Fibroblast of lung (primary cell): ENCODE measurements at regions not wholly inside any gene's neighbourhood (a gene's known extent, or its start where the extent isn't known, plus 50 kb on each side); places are given as distances from the start of the nearest gene placed in this dataset.

Experiments used
- DNase-seq, 2 donors: peaks; one replicate each; pipeline versions ENCODE4 v3.0.0 to v3.0.0-alpha.2; 2010; ENCODE audit warnings: low read depth in 2 of 2
- H2AFZ ChIP-seq: 2 replicates; pipeline ENCODE4 v1.5.1; 2012; ENCODE audit warnings: low read length, control low read depth, inconsistent platforms
- H3K27ac ChIP-seq: 2 replicates; pipeline ENCODE4 v1.5.1; 2011; ENCODE audit warnings: low read length, control low read depth; ENCODE audit not compliant: insufficient read depth
- H3K27me3 ChIP-seq: 2 replicates; pipeline ENCODE4 v1.5.1; 2011; ENCODE audit warnings: mild to moderate bottlenecking, low read length; ENCODE audit not compliant: control insufficient read depth, insufficient read depth
- H3K36me3 ChIP-seq: 2 replicates; pipeline ENCODE4 v1.5.1; 2011; ENCODE audit warnings: low read length; ENCODE audit not compliant: control insufficient read depth, insufficient read depth
- H3K4me1 ChIP-seq: 2 replicates; pipeline ENCODE4 v1.5.1; 2011; ENCODE audit warnings: low read length; ENCODE audit not compliant: control insufficient read depth, insufficient read depth; ENCODE audit errors: extremely low read depth
- H3K4me2 ChIP-seq: 2 replicates; pipeline ENCODE4 v1.5.1; 2011; ENCODE audit warnings: low read length, control low read depth; ENCODE audit not compliant: insufficient read depth; ENCODE audit errors: extremely low read depth
- H3K4me3 ChIP-seq, 4 experiments: fragments of 200-600 bp in 1 of 4; sonication (generic) in 1 of 4; replicated peaks in 1 of 4; 2 replicates each; pipeline ENCODE4 v1.5.1; 2011 to 2016; ENCODE audit warnings: low read length in 4 of 4, low read depth in 3 of 4, mild to moderate bottlenecking in 3 of 4, control low read depth in 2 of 4, inconsistent platforms in 1 of 4, mixed read lengths in 1 of 4; ENCODE audit not compliant: insufficient read depth in 1 of 4; ENCODE audit errors: control extremely low read depth in 1 of 4
- H3K79me2 ChIP-seq: 2 replicates; pipeline ENCODE4 v1.5.1; 2012; ENCODE audit warnings: mild to moderate bottlenecking, low read length, inconsistent platforms; ENCODE audit not compliant: control insufficient read depth, insufficient read depth
- H3K9ac ChIP-seq: 2 replicates; pipeline ENCODE4 v1.5.1; 2011; ENCODE audit warnings: mild to moderate bottlenecking, low read length, control low read depth; ENCODE audit not compliant: insufficient read depth
- H3K9me3 ChIP-seq: 2 replicates; pipeline ENCODE4 v1.5.1; 2012; ENCODE audit warnings: low read depth, low read length; ENCODE audit not compliant: control insufficient read depth, insufficient read depth
- H4K20me1 ChIP-seq: 2 replicates; pipeline ENCODE4 v1.5.1; 2011; ENCODE audit warnings: low read length; ENCODE audit not compliant: control insufficient read depth, insufficient read depth; ENCODE audit errors: extremely low read depth
- EZH2 ChIP-seq: IDR thresholded peaks from 2 replicates; pipeline ENCODE4 v1.5.1; 2012; ENCODE audit warnings: low read length, control low read depth, mild to moderate bottlenecking; ENCODE audit errors: missing control alignments
- TF ChIP-seq, protein P1 (sequence below), 2 donors: IDR thresholded peaks in 1 of 2; conservative IDR thresholded peaks in 1 of 2; 1 replicate in 1 of 2; 2 replicates in 1 of 2; pipeline ENCODE4 v1.5.1; 2011 to 2012; ENCODE audit warnings: low read length in 2 of 2, control low read depth in 1 of 2, inconsistent platforms in 1 of 2, low read depth in 1 of 2, mild to moderate bottlenecking in 1 of 2

DNA sequence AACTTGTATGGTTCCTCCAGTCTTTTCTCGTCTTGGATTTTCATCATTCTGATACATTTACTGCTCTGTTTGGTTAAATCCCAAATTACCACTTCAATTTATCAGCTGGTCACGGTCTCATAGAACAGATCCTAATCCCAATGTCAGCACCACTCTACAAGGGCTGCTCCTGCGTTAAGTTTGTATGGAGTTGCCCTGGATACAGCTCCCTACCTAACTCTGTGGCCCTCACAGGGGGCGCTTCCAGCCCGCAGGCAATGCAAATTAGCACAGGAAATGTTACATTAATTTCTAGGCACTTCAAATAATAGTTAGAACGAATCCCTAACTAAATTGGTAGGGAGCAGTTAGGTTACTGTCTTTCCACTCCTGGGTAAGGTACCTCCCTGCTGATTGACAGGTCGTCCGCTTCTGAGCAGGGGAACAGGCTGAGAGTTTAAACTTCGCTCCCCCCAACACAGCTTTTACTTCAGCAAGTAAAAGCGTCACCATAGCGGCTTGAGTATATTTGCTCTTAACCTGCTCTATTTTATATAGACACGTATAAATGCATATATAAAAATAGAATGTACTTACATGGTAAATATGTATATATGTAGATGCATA is 238.5 kb upstream of the FANCL start:
- Histone ChIP-seq H3K79me2 (no peaks in the 10 kb centered on the region), H3K9ac (no peak overlapping the region), H2AFZ (no peak overlapping the region), H4K20me1 (no peaks in the 10 kb centered on the region), H3K27ac (no peak overlapping the region), H3K9me3 (no peaks in the 10 kb centered on the region), H3K36me3 (no peaks in the 10 kb centered on the region), H3K4me3 (no peak overlapping the region), H3K4me2 (no peak overlapping the region), H3K4me1 (no peaks in the 10 kb centered on the region), H3K27me3 (no peaks in the 10 kb centered on the region)
- TF ChIP-seq, protein P1, sequence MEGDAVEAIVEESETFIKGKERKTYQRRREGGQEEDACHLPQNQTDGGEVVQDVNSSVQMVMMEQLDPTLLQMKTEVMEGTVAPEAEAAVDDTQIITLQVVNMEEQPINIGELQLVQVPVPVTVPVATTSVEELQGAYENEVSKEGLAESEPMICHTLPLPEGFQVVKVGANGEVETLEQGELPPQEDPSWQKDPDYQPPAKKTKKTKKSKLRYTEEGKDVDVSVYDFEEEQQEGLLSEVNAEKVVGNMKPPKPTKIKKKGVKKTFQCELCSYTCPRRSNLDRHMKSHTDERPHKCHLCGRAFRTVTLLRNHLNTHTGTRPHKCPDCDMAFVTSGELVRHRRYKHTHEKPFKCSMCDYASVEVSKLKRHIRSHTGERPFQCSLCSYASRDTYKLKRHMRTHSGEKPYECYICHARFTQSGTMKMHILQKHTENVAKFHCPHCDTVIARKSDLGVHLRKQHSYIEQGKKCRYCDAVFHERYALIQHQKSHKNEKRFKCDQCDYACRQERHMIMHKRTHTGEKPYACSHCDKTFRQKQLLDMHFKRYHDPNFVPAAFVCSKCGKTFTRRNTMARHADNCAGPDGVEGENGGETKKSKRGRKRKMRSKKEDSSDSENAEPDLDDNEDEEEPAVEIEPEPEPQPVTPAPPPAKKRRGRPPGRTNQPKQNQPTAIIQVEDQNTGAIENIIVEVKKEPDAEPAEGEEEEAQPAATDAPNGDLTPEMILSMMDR (conservative IDR thresholded peaks at IDR 0.05 in 1 of 2, IDR thresholded peaks at IDR 0.05 in 1 of 2; ENCODE audit: low read depth in 1 of 2, low read length in 2 of 2): no peak
- TF ChIP-seq EZH2: no peak
- no peak for DNase-seq

DNA sequence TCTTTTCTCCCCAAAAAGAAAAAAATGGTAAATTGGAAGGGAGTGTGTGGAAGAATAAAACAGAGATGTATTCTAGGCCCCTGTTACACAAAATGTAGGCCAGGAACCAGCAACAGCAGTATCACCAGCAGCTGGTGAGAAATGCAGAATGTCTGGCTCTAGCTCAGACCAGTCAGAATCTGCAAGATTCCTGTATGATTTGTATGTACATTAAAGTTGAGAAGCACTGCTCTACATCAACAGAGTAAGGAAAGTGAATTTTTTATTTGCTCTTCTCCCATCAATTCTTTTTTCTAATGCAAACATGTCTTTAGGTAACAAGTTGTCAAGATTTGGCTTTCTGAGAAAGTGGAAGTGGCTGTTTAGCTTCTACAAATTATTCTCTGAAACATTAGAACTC is 235.4 kb upstream of the FANCL start:
- Histone ChIP-seq H3K4me3 (no peak overlapping the region), H3K4me2 (no peak overlapping the region), H3K9me3 (no peaks in the 10 kb centered on the region), H3K27me3 (no peaks in the 10 kb centered on the region), H3K9ac (no peak overlapping the region), H2AFZ (no peak overlapping the region), H3K36me3 (no peaks in the 10 kb centered on the region), H3K27ac (no peak overlapping the region), H3K79me2 (no peaks in the 10 kb centered on the region), H4K20me1 (no peaks in the 10 kb centered on the region), H3K4me1 (no peaks in the 10 kb centered on the region)
- TF ChIP-seq, protein P1 (conservative IDR thresholded peaks at IDR 0.05 in 1 of 2, IDR thresholded peaks at IDR 0.05 in 1 of 2; ENCODE audit: low read depth in 1 of 2, low read length in 2 of 2): no peak
- no peak for TF ChIP-seq EZH2
- no peak for DNase-seq

GRCh38 chr2:58475756-58476155 is 234.6 kb upstream of the FANCL start:
- Histone ChIP-seq H3K27ac (no peak overlapping the region), H3K36me3 (no peaks in the 10 kb centered on the region), H3K79me2 (no peaks in the 10 kb centered on the region), H3K27me3 (no peaks in the 10 kb centered on the region), H3K4me2 (no peak overlapping the region), H4K20me1 (no peaks in the 10 kb centered on the region), H3K9ac (no peak overlapping the region), H3K4me3 (no peak overlapping the region), H3K9me3 (no peaks in the 10 kb centered on the region), H3K4me1 (no peaks in the 10 kb centered on the region), H2AFZ (no peak overlapping the region)
- TF ChIP-seq, protein P1 (conservative IDR thresholded peaks at IDR 0.05 in 1 of 2, IDR thresholded peaks at IDR 0.05 in 1 of 2; ENCODE audit: low read depth in 1 of 2, low read length in 2 of 2): no peak
- no peak for TF ChIP-seq EZH2
- DNase-seq: no peak
